ENCODE measurements at regions not wholly inside any gene's neighbourhood (a gene's known extent, or its start where the extent isn't known, plus 50 kb on each side); places are given as distances from the start of the nearest gene placed in this dataset.

DNA sequence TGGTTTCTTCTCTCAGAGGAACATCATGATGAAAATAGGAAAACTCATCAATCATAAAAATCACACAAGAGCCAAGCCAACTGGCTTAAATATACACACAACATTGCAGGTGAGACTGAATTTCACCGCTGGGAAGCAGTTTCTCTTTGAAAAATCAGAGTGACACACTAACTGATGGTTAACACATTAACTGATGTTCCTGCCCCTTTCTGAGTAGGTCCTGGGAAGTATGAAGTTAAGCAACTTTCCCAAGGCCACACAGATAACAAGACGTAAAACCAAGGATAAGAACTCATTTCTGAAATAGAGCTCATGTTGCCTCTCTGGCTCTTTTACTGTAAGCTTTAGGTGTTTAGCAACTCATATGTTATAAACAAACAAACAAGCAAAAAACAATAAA lies 813.7 kb upstream of the HS3ST1 start:
- TF ChIP-seq, protein P1, sequence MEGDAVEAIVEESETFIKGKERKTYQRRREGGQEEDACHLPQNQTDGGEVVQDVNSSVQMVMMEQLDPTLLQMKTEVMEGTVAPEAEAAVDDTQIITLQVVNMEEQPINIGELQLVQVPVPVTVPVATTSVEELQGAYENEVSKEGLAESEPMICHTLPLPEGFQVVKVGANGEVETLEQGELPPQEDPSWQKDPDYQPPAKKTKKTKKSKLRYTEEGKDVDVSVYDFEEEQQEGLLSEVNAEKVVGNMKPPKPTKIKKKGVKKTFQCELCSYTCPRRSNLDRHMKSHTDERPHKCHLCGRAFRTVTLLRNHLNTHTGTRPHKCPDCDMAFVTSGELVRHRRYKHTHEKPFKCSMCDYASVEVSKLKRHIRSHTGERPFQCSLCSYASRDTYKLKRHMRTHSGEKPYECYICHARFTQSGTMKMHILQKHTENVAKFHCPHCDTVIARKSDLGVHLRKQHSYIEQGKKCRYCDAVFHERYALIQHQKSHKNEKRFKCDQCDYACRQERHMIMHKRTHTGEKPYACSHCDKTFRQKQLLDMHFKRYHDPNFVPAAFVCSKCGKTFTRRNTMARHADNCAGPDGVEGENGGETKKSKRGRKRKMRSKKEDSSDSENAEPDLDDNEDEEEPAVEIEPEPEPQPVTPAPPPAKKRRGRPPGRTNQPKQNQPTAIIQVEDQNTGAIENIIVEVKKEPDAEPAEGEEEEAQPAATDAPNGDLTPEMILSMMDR (IDR thresholded peaks at IDR 0.05), result no peak
- TF ChIP-seq POLR2A (IDR thresholded peaks at IDR 0.05), result no peak

All from right lobe of liver (tissue), 4 donors.